ENCODE measurements at regions not wholly inside any gene's neighbourhood (a gene's known extent, or its start where the extent isn't known, plus 50 kb on each side); places are given as distances from the start of the nearest gene placed in this dataset.
"Not testable (repeated sequence)": the region's sequence is repeated elsewhere in the genome, so short reads cannot be mapped to it uniquely, and the experiment has no call there.

DNA sequence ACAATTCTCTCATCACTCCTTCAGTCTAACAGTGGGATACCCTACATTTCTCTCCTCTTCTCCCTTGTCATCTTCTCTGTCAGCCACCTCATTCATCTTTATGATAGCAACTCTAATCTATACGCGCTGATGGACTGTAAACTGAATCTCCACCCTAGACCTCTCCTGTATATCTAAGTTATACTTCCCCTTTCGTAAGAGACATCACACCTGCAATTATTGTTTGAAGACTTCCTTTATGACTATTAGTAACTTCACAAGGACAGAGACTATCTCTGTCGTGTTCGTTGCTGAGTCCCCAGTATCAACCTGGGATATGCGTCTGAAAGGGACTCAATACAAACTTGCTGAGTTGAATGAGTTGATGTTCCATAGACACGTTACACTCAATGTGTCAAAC, 263.2 kb downstream of the IRS1 start:
- Histone ChIP-seq H3K14ac (ENCODE audit: low read length in 2 of 2) (no peak overlapping the region), H3K9me3 (ENCODE audit: control insufficient read depth, low read length) (no peaks in the 10 kb centered on the region), H3K4me1 (ENCODE audit: control insufficient read depth, insufficient read depth, low read depth, low read length) (no peaks in the 10 kb centered on the region), H2BK15ac (ENCODE audit: low read depth, poor library complexity, severe bottlenecking) (no peak overlapping the region), H3K79me1 (replicated peaks; ENCODE audit: low read length, poor library complexity, severe bottlenecking) (no peaks in the 10 kb centered on the region), H3K4ac (ENCODE audit: low read depth in 1 of 2, low read length in 2 of 2) (no peak overlapping the region), H3K23ac (ENCODE audit: low read length in 2 of 2) (no peak overlapping the region), H3K4me3 (ENCODE audit: insufficient read depth in 1 of 2, low read depth in 1 of 2, low read length in 2 of 2) (no peak overlapping the region), H2BK12ac (ENCODE audit: low read length in 2 of 2) (no peak overlapping the region), H2BK5ac (ENCODE audit: low read depth, low read length, poor library complexity, severe bottlenecking) (no peak overlapping the region), H3K4me2 (ENCODE audit: low read length, poor library complexity, severe bottlenecking) (no peak overlapping the region), H2AFZ (ENCODE audit: low read depth, low read length) (no peak overlapping the region), H2AK5ac (ENCODE audit: low read length, severe bottlenecking) (no peak overlapping the region), H3K9ac (ENCODE audit: low read length) (no peak overlapping the region), H2BK120ac (ENCODE audit: low read depth, low read length) (no peak overlapping the region), H4K8ac (ENCODE audit: low read length) (no peak overlapping the region), H4K91ac (ENCODE audit: low read length) (no peak overlapping the region), H3K27me3 (ENCODE audit: control insufficient read depth in 1 of 2, insufficient read depth in 1 of 2, low read length in 2 of 2) (no peaks in the 10 kb centered on the region), H3K27ac (ENCODE audit: low read length, poor library complexity, severe bottlenecking) (no peak overlapping the region), H3K18ac (ENCODE audit: low read depth in 1 of 2, low read length in 2 of 2) (no peak overlapping the region), H3K36me3 (ENCODE audit: control insufficient read depth in 1 of 2, insufficient read depth in 2 of 2, low read depth in 1 of 2, low read length in 2 of 2) (no peaks in the 10 kb centered on the region)
- 99% methylated on average over 7 of the region's 7 CpGs for whole genome bisulfite sequencing
- DNase-seq = no peak

DNA sequence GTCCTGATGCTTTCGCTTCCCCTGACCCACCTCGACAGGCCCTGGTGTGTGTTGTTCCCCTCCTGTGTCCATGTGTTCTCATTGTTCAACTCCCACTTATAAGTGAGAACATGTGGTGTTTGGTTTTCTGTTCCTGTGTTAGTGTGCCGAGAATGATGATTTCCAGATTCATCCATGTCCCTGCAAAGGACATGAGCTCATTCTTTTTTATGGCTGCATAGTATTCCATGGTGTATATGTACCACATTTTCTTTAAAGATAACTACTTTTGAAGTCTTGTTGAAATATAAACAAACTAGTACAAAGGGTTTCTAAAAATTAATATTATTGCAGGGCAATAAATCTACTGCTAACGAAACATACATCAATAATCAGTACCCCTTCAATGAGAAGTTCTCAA, 266.6 kb downstream of the IRS1 start:
- not testable (repeated sequence) for H3K4ac ChIP-seq (ENCODE audit: low read depth in 1 of 2, low read length in 2 of 2); H3K27ac ChIP-seq (ENCODE audit: low read length, poor library complexity, severe bottlenecking); H3K9me3 ChIP-seq (ENCODE audit: control insufficient read depth, low read length); H4K8ac ChIP-seq (ENCODE audit: low read length); H3K27me3 ChIP-seq (ENCODE audit: control insufficient read depth in 1 of 2, insufficient read depth in 1 of 2, low read length in 2 of 2); H2AK5ac ChIP-seq (ENCODE audit: low read length, severe bottlenecking); H3K23ac ChIP-seq (ENCODE audit: low read length in 2 of 2); H3K79me1 ChIP-seq (replicated peaks; ENCODE audit: low read length, poor library complexity, severe bottlenecking); H3K18ac ChIP-seq (ENCODE audit: low read depth in 1 of 2, low read length in 2 of 2); H2BK5ac ChIP-seq (ENCODE audit: low read depth, low read length, poor library complexity, severe bottlenecking); H2BK120ac ChIP-seq (ENCODE audit: low read depth, low read length); H3K9ac ChIP-seq (ENCODE audit: low read length); H2AFZ ChIP-seq (ENCODE audit: low read depth, low read length); H3K4me3 ChIP-seq (ENCODE audit: insufficient read depth in 1 of 2, low read depth in 1 of 2, low read length in 2 of 2); H3K4me1 ChIP-seq (ENCODE audit: control insufficient read depth, insufficient read depth, low read depth, low read length); H3K4me2 ChIP-seq (ENCODE audit: low read length, poor library complexity, severe bottlenecking); H2BK15ac ChIP-seq (ENCODE audit: low read depth, poor library complexity, severe bottlenecking); DNase-seq; H3K36me3 ChIP-seq (ENCODE audit: control insufficient read depth in 1 of 2, insufficient read depth in 2 of 2, low read depth in 1 of 2, low read length in 2 of 2); H4K91ac ChIP-seq (ENCODE audit: low read length)
- H3K14ac ChIP-seq (ENCODE audit: low read length in 2 of 2) = peak overlapping the region in 1 of 2 experiments; percentile 32
- H2BK12ac ChIP-seq (ENCODE audit: low read length in 2 of 2) = peak overlapping the region in 1 of 2 experiments; percentile 39
- WGBS = 80% methylated on average over 2 of the region's 4 CpGs

DNA sequence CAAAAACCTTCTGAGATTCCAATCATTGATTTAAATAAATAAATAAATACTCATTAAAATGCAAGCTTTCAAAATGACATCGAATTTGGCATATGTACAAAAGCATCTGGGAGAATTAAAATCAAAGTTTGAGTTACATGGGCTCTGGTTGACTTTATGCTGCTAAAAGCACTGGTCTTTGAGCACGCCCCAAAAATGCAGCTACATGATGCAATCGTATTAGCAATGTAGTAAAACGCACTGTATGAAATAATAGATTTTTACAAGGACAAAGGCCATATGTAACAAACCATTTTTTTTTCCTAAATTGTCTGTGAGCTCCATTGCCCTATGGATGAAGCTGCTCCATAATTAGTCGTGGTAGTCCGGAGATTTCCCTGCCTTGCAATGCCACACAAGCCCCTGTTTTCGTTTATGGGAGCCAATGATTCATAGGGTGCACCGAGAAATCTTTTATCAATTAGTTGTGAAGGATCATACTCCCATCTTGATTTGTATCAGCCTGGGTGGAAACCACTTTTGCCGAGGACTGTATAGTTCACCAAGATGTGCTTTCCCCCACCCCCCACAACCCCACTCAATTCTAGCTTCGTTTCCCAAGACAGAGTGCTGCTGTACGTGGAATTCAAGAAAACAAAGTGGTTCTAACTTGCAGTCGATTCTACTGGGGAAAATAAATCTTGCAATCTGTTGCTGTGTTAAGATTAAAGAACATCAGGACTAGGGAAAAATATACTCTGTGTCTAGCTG, 268.4 kb downstream of the IRS1 start:
- Histone ChIP-seq H3K27ac (ENCODE audit: low read length, poor library complexity, severe bottlenecking) (no peak overlapping the region), H3K18ac (ENCODE audit: low read depth in 1 of 2, low read length in 2 of 2) (peak overlapping the region in 1 of 2 experiments; percentile 50), H3K23ac (ENCODE audit: low read length in 2 of 2) (no peak overlapping the region), H3K9ac (ENCODE audit: low read length) (no peak overlapping the region), H3K4me3 (ENCODE audit: insufficient read depth in 1 of 2, low read depth in 1 of 2, low read length in 2 of 2) (no peak overlapping the region), H3K36me3 (ENCODE audit: control insufficient read depth in 1 of 2, insufficient read depth in 2 of 2, low read depth in 1 of 2, low read length in 2 of 2) (no peaks in the 10 kb centered on the region), H3K9me3 (ENCODE audit: control insufficient read depth, low read length) (no peaks in the 10 kb centered on the region), H2AK5ac (ENCODE audit: low read length, severe bottlenecking) (no peak overlapping the region), H3K14ac (ENCODE audit: low read length in 2 of 2) (no peak overlapping the region), H3K4me2 (ENCODE audit: low read length, poor library complexity, severe bottlenecking) (no peak overlapping the region), H2AFZ (ENCODE audit: low read depth, low read length) (no peak overlapping the region), H2BK120ac (ENCODE audit: low read depth, low read length) (no peak overlapping the region), H4K8ac (ENCODE audit: low read length) (no peak overlapping the region), H2BK15ac (ENCODE audit: low read depth, poor library complexity, severe bottlenecking) (no peak overlapping the region), H2BK5ac (ENCODE audit: low read depth, low read length, poor library complexity, severe bottlenecking) (no peak overlapping the region), H3K4ac (ENCODE audit: low read depth in 1 of 2, low read length in 2 of 2) (no peak overlapping the region), H4K91ac (ENCODE audit: low read length) (no peak overlapping the region), H3K4me1 (ENCODE audit: control insufficient read depth, insufficient read depth, low read depth, low read length) (no peaks in the 10 kb centered on the region), H3K79me1 (replicated peaks; ENCODE audit: low read length, poor library complexity, severe bottlenecking) (no peaks in the 10 kb centered on the region), H3K27me3 (ENCODE audit: control insufficient read depth in 1 of 2, insufficient read depth in 1 of 2, low read length in 2 of 2) (no peaks in the 10 kb centered on the region), H2BK12ac (ENCODE audit: low read length in 2 of 2) (no peak overlapping the region)
- 95% methylated on average over 8 of the region's 12 CpGs for WGBS
- DNase-seq = no peak

DNA sequence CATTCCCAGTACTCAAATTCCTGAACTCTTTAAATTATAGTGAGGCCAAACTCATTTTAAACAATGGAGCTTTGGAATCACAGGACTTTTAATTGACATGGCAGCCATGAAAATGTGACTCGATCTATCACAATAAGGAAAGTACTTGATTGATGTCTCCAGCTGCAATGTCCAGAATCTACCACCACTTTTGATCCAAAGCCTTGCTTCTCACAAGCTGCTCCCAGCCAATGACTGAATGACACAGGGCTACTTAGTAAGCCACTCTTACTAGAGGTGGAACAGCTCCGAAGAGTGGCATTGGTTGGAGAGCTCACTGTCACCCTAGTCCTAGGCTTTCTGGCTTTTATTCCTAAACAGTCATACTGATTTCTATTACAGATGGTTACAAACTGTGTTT, 270.1 kb downstream of the IRS1 start:
- H3K9ac ChIP-seq (ENCODE audit: low read length) = no peak overlapping the region
- H3K79me1 ChIP-seq (replicated peaks; ENCODE audit: low read length, poor library complexity, severe bottlenecking) = no peaks in the 10 kb centered on the region
- no peaks in the 10 kb centered on the region for H3K4me1 ChIP-seq (ENCODE audit: control insufficient read depth, insufficient read depth, low read depth, low read length)
- H2BK5ac ChIP-seq (ENCODE audit: low read depth, low read length, poor library complexity, severe bottlenecking) = no peak overlapping the region
- H3K4me3 ChIP-seq (ENCODE audit: insufficient read depth in 1 of 2, low read depth in 1 of 2, low read length in 2 of 2) = no peak overlapping the region
- no peak overlapping the region for H4K91ac ChIP-seq (ENCODE audit: low read length)
- H3K14ac ChIP-seq (ENCODE audit: low read length in 2 of 2) = no peak overlapping the region
- 97% methylated on average over 2 of the region's 2 CpGs for WGBS
- H2BK15ac ChIP-seq (ENCODE audit: low read depth, poor library complexity, severe bottlenecking) = no peak overlapping the region
- H3K36me3 ChIP-seq (ENCODE audit: control insufficient read depth in 1 of 2, insufficient read depth in 2 of 2, low read depth in 1 of 2, low read length in 2 of 2) = no peaks in the 10 kb centered on the region
- no peaks in the 10 kb centered on the region for H3K9me3 ChIP-seq (ENCODE audit: control insufficient read depth, low read length)
- H3K4me2 ChIP-seq (ENCODE audit: low read length, poor library complexity, severe bottlenecking) = no peak overlapping the region
- no peak overlapping the region for H4K8ac ChIP-seq (ENCODE audit: low read length)
- H3K23ac ChIP-seq (ENCODE audit: low read length in 2 of 2) = no peak overlapping the region
- H3K27me3 ChIP-seq (ENCODE audit: control insufficient read depth in 1 of 2, insufficient read depth in 1 of 2, low read length in 2 of 2) = no peaks in the 10 kb centered on the region
- no peak overlapping the region for H3K27ac ChIP-seq (ENCODE audit: low read length, poor library complexity, severe bottlenecking)
- H2AK5ac ChIP-seq (ENCODE audit: low read length, severe bottlenecking) = no peak overlapping the region
- H2BK12ac ChIP-seq (ENCODE audit: low read length in 2 of 2) = no peak overlapping the region
- peak overlapping the region in 1 of 2 experiments; percentile 57 for H3K18ac ChIP-seq (ENCODE audit: low read depth in 1 of 2, low read length in 2 of 2)
- no peak overlapping the region for H2BK120ac ChIP-seq (ENCODE audit: low read depth, low read length)
- H3K4ac ChIP-seq (ENCODE audit: low read depth in 1 of 2, low read length in 2 of 2) = no peak overlapping the region
- H2AFZ ChIP-seq (ENCODE audit: low read depth, low read length) = no peak overlapping the region
- no peak for DNase-seq

Measured in mesenchymal stem cell (in vitro differentiated cells and primary cell).